Smooth muscle cell (in vitro differentiated cells): ENCODE measurements at regions not wholly inside any gene's neighbourhood (a gene's known extent, or its start where the extent isn't known, plus 50 kb on each side); places are given as distances from the start of the nearest gene placed in this dataset.

Experiments
- DNase-seq: peaks from one replicate; lab custom pipeline; 2025; ENCODE audit not compliant: unreplicated experiment; lab: John Stamatoyannopoulos, UW
- H2AFZ ChIP-seq: fragments of 200-600 bp; sonication (generic); 2 replicates; pipeline ENCODE4 v1.6.0; 2016; ENCODE audit warnings: antibody characterized with exemption, low read depth, mild to moderate bottlenecking
- H3F3A ChIP-seq: fragments of 200-600 bp; sonication (generic); 2 replicates; pipeline ENCODE4 v1.6.0; 2017; ENCODE audit warnings: antibody characterized with exemption, low read depth
- H3K27ac ChIP-seq: fragments of 200-600 bp; sonication (generic); 2 replicates; pipeline ENCODE4 v1.5.1; 2016; ENCODE audit warnings: low read depth, mild to moderate bottlenecking
- H3K27me3 ChIP-seq: fragments of 200-600 bp; sonication (generic); 2 replicates; pipeline ENCODE4 v1.6.1; 2016; ENCODE audit warnings: low read depth, mild to moderate bottlenecking
- H3K36me3 ChIP-seq: fragments of 200-600 bp; sonication (generic); 2 replicates; pipeline ENCODE4 v1.5.1; 2016; ENCODE audit warnings: low read depth
- H3K4me1 ChIP-seq: fragments of 200-600 bp; sonication (generic); 2 replicates; pipeline ENCODE4 v1.5.1; 2016; ENCODE audit warnings: low read depth
- H3K4me2 ChIP-seq: fragments of 200-600 bp; sonication (generic); 2 replicates; pipeline ENCODE4 v1.6.0; 2016; ENCODE audit warnings: mild to moderate bottlenecking
- H3K4me3 ChIP-seq: fragments of 200-600 bp; sonication (generic); 2 replicates; pipeline ENCODE4 v1.5.1; 2016; ENCODE audit warnings: mild to moderate bottlenecking
- H3K79me2 ChIP-seq: fragments of 200-600 bp; sonication (generic); 2 replicates; pipeline ENCODE4 v1.6.0; 2016; ENCODE audit warnings: low read depth, mild to moderate bottlenecking
- H3K9ac ChIP-seq: fragments of 200-600 bp; sonication (generic); 2 replicates; pipeline ENCODE4 v1.6.0; 2016; ENCODE audit warnings: low read depth
- H3K9me3 ChIP-seq: fragments of 200-600 bp; sonication (generic); replicated peaks from 2 replicates; pipeline ENCODE4 v1.5.1; 2016; ENCODE audit warnings: low read depth
- H4K20me1 ChIP-seq: fragments of 200-600 bp; sonication (generic); 2 replicates; pipeline ENCODE4 v1.6.0; 2016; ENCODE audit warnings: low read depth
- WGBS: methylation state at CpG from one replicate; pipeline ENCODE4 v1.1.7; 2016; ENCODE audit warnings: low lambda C conversion rate; 5-methylcytosine and 5-hydroxymethylcytosine counted together
- TF ChIP-seq, protein P1 (sequence below): fragments of 200-600 bp; sonication (generic); IDR thresholded peaks from 2 replicates; pipeline ENCODE4 v1.5.1; 2017; ENCODE audit warnings: borderline replicate concordance, mild to moderate bottlenecking, antibody characterized with exemption; ENCODE audit not compliant: insufficient read depth, poor library complexity, severe bottlenecking

GRCh38 chr4:177562859-177563258 is 120.6 kb upstream of the AGA start:
- H3K79me2 ChIP-seq, result no peaks in the 10 kb centered on the region
- no peak overlapping the region for H3K4me2 ChIP-seq
- H3K9ac ChIP-seq, result no peak overlapping the region
- H3F3A ChIP-seq, result no peaks in the 10 kb centered on the region
- H3K27ac ChIP-seq, result no peak overlapping the region
- no peaks in the 10 kb centered on the region for H3K36me3 ChIP-seq
- no peaks in the 10 kb centered on the region for H4K20me1 ChIP-seq
- no peaks in the 10 kb centered on the region for H3K27me3 ChIP-seq
- no peaks in the 10 kb centered on the region for H3K9me3 ChIP-seq
- no peak for DNase-seq
- H3K4me1 ChIP-seq, result peaks cover 4% of the 10 kb centered on the region
- TF ChIP-seq, protein P1, sequence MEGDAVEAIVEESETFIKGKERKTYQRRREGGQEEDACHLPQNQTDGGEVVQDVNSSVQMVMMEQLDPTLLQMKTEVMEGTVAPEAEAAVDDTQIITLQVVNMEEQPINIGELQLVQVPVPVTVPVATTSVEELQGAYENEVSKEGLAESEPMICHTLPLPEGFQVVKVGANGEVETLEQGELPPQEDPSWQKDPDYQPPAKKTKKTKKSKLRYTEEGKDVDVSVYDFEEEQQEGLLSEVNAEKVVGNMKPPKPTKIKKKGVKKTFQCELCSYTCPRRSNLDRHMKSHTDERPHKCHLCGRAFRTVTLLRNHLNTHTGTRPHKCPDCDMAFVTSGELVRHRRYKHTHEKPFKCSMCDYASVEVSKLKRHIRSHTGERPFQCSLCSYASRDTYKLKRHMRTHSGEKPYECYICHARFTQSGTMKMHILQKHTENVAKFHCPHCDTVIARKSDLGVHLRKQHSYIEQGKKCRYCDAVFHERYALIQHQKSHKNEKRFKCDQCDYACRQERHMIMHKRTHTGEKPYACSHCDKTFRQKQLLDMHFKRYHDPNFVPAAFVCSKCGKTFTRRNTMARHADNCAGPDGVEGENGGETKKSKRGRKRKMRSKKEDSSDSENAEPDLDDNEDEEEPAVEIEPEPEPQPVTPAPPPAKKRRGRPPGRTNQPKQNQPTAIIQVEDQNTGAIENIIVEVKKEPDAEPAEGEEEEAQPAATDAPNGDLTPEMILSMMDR, result no peak
- H2AFZ ChIP-seq, result no peak overlapping the region
- 88% methylated on average over 1 of the region's 1 CpG for WGBS
- no peak overlapping the region for H3K4me3 ChIP-seq

DNA sequence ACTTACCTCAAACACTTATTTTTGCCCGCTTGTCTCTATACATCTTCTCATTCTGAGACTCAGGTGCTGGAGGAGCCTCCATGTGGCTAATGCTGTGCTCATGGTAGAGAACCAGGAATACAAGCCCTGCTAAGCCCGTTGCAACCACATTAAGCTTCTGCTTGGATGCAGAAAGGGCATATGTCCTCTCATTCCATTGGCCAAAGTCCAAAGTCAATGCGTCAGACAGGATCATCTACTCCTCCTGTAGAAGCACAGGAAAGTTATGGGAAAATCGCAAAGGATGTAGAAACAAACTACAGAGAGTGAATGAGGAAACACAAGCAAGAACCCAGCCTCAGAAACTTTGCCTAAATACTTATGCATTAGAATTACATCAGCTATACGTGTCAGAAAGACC is 124.5 kb upstream of the AGA start:
- Histone ChIP-seq H3F3A (peaks cover 12% of the 10 kb centered on the region), H3K27me3 (no peaks in the 10 kb centered on the region), H3K79me2 (no peaks in the 10 kb centered on the region), H2AFZ (no peak overlapping the region), H3K4me2 (no peak overlapping the region), H3K4me1 (peaks cover 12% of the 10 kb centered on the region), H4K20me1 (no peaks in the 10 kb centered on the region), H3K4me3 (no peak overlapping the region), H3K36me3 (no peaks in the 10 kb centered on the region), H3K27ac (no peak overlapping the region), H3K9ac (no peak overlapping the region), H3K9me3 (no peaks in the 10 kb centered on the region)
- WGBS, result 75% methylated on average over 5 of the region's 5 CpGs
- TF ChIP-seq, protein P1, result no peak
- DNase-seq, result no peak

DNA sequence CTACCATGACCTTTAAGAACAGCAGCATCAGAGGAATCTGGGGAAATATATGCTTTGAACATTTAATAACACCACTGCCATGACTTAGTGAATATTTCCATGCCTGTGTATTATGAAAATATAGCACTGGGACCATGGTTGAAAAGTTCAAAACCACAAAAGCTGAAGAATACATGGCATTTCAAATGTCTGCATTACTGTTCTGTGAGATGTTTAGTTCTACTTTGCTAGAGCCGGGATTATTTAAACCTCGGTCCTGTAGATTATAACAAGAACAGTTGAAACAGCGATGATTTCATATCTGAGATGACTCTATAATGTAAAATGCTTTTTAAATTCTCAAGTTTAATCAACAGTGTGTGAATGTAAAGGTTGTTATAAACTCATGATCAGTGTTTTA is 126.7 kb upstream of the AGA start:
- 33% methylated on average over 3 of the region's 3 CpGs for WGBS
- peak overlapping the region; percentile 44 for H3K27ac ChIP-seq
- TF ChIP-seq, protein P1, result no peak

GRCh38 chr4:177569434-177569833 is 127.2 kb upstream of the AGA start:
- Histone ChIP-seq H3K4me3 (no peak overlapping the region), H3K4me2 (peak overlapping the region; percentile 51), H3K79me2 (no peaks in the 10 kb centered on the region), H4K20me1 (no peaks in the 10 kb centered on the region), H3K4me1 (peaks cover 19% of the 10 kb centered on the region), H2AFZ (peak overlapping the region; percentile 70), H3K9ac (no peak overlapping the region), H3K9me3 (no peaks in the 10 kb centered on the region), H3F3A (peaks cover 12% of the 10 kb centered on the region), H3K27ac (peak overlapping the region; percentile 44), H3K36me3 (no peaks in the 10 kb centered on the region), H3K27me3 (no peaks in the 10 kb centered on the region)
- TF ChIP-seq, protein P1, result no peak
- 30% methylated on average over 1 of the region's 1 CpG for WGBS
- no peak for DNase-seq

More for the DNA sequence above, 126.7 kb upstream of the AGA start:
- no peak overlapping the region for H3K4me3 ChIP-seq
- H3K9me3 ChIP-seq, result no peaks in the 10 kb centered on the region
- H3K4me2 ChIP-seq, result peak overlapping the region; percentile 51
- H3K4me1 ChIP-seq, result peaks cover 16% of the 10 kb centered on the region
- H2AFZ ChIP-seq, result peak overlapping the region; percentile 1
- H3F3A ChIP-seq, result peaks cover 12% of the 10 kb centered on the region
- no peak overlapping the region for H3K9ac ChIP-seq
- no peaks in the 10 kb centered on the region for H4K20me1 ChIP-seq
- DNase-seq, result no peak
- no peaks in the 10 kb centered on the region for H3K27me3 ChIP-seq
- H3K36me3 ChIP-seq, result no peaks in the 10 kb centered on the region
- H3K79me2 ChIP-seq, result no peaks in the 10 kb centered on the region
